Adrenal gland (tissue), 5 donors: ENCODE measurements at regions not wholly inside any gene's neighbourhood (a gene's known extent, or its start where the extent isn't known, plus 50 kb on each side); places are given as distances from the start of the nearest gene placed in this dataset.

ENCODE experiments used
- POLR2A ChIP-seq, 2 donors: fragments of 450-650 bp; IDR thresholded peaks; one replicate each; pipeline ENCODE4 v1.6.1; 2017; ENCODE audit warnings: antibody characterized with exemption in 2 of 2, mild to moderate bottlenecking in 2 of 2, moderate library complexity in 1 of 2
- TF ChIP-seq, protein P1 (sequence below), 6 experiments: fragments of 450-650 bp in 4 of 6; fragments of 200-600 bp in 2 of 6; sonication (generic) in 1 of 6; IDR thresholded peaks; 1 replicate in 5 of 6; 2 replicates in 1 of 6; pipeline versions ENCODE4 v1.5.1 to v1.8.0; 2016 to 2021; ENCODE audit warnings: antibody characterized with exemption in 6 of 6, mild to moderate bottlenecking in 2 of 6, moderate library complexity in 1 of 6
- donor health status: DM: no; HTN: no; CAD: no.

DNA sequence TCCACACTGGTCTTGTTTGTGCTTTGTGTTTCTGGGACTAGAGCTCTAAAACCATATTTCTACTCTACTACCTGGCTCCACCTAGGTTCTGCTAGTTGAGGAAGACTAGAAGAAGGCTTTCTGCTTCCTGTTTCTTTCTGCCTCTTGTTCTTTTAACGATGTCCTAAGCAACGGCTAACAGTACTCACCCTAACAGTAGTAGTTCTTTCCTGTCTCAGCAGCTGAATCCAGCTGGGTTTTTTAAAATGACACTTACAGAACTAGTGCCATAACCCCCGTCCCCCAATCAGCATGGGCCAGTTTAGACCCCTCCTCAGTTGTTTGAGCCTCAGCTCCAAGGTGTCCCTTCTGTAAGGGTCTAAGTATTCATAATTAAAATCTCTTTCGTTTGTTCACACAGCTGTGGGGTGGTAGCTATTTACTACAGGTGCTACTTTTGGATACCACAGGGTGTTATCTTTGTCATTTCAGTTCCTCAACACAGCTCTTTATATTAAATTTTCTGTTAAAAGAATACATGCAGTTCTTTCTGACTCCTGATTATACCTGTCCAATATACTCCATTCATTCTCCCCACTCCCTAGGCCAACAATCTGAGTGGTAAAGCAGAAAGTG, 790.2 kb downstream of the DHX35 start:
- TF ChIP-seq, protein P1, sequence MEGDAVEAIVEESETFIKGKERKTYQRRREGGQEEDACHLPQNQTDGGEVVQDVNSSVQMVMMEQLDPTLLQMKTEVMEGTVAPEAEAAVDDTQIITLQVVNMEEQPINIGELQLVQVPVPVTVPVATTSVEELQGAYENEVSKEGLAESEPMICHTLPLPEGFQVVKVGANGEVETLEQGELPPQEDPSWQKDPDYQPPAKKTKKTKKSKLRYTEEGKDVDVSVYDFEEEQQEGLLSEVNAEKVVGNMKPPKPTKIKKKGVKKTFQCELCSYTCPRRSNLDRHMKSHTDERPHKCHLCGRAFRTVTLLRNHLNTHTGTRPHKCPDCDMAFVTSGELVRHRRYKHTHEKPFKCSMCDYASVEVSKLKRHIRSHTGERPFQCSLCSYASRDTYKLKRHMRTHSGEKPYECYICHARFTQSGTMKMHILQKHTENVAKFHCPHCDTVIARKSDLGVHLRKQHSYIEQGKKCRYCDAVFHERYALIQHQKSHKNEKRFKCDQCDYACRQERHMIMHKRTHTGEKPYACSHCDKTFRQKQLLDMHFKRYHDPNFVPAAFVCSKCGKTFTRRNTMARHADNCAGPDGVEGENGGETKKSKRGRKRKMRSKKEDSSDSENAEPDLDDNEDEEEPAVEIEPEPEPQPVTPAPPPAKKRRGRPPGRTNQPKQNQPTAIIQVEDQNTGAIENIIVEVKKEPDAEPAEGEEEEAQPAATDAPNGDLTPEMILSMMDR (IDR thresholded peaks at IDR 0.05), result no peak
- TF ChIP-seq POLR2A (IDR thresholded peaks at IDR 0.05), result no peak
